Spleen (tissue), 11 donors: ENCODE measurements at regions not wholly inside any gene's neighbourhood (a gene's known extent, or its start where the extent isn't known, plus 50 kb on each side); places are given as distances from the start of the nearest gene placed in this dataset.
"Not testable (repeated sequence)": the region's sequence is repeated elsewhere in the genome, so short reads cannot be mapped to it uniquely, and the experiment has no call there.

ENCODE experiments used
- DNase-seq: peaks from one replicate; pipeline ENCODE4 v3.0.0-alpha.2; 2020
- H3K27ac ChIP-seq, 8 donors: fragments of 200-600 bp; sonication (generic) in 7 of 8; 1 replicate in 4 of 8; 2 replicates in 4 of 8; pipeline versions ENCODE4 v1.5.0 to v1.8.0; 2016 to 2021; ENCODE audit warnings: inconsistent platforms in 4 of 8, mild to moderate bottlenecking in 4 of 8, moderate library complexity in 1 of 8
- H3K27me3 ChIP-seq, 7 donors: fragments of 200-600 bp; sonication (generic) in 6 of 7; replicated peaks in 1 of 7; 1 replicate in 4 of 7; 2 replicates in 3 of 7; pipeline versions ENCODE4 v1.5.0 to v1.8.0; 2016 to 2021; ENCODE audit warnings: inconsistent platforms in 3 of 7, mild to moderate bottlenecking in 1 of 7
- H3K36me3 ChIP-seq, 6 donors: fragments of 200-600 bp; sonication (generic) in 5 of 6; 1 replicate in 4 of 6; 2 replicates in 2 of 6; pipeline versions ENCODE4 v1.5.0 to v1.8.0; 2016 to 2021; ENCODE audit warnings: inconsistent platforms in 2 of 6
- H3K4me1 ChIP-seq, 6 donors: fragments of 200-600 bp; sonication (generic) in 5 of 6; 1 replicate in 3 of 6; 2 replicates in 3 of 6; pipeline versions ENCODE4 v1.5.0 to v1.8.0; 2016 to 2021; ENCODE audit warnings: inconsistent platforms in 3 of 6
- H3K4me3 ChIP-seq, 8 donors: fragments of 200-600 bp; sonication (generic) in 7 of 8; 1 replicate in 4 of 8; 2 replicates in 4 of 8; pipeline versions ENCODE4 v1.5.0 to v1.8.0; 2016 to 2021; ENCODE audit warnings: inconsistent platforms in 4 of 8, mild to moderate bottlenecking in 4 of 8, moderate library complexity in 2 of 8
- H3K9me3 ChIP-seq, 8 donors: fragments of 200-600 bp; sonication (generic) in 7 of 8; 1 replicate in 4 of 8; 2 replicates in 4 of 8; pipeline versions ENCODE4 v1.5.0 to v1.8.0; 2016 to 2021; ENCODE audit warnings: inconsistent platforms in 4 of 8
- CTCF ChIP-seq, 11 experiments: fragments of 200-600 bp in 7 of 11; fragments of 450-650 bp in 4 of 11; sonication (generic) in 4 of 11; IDR thresholded peaks in 8 of 11; conservative IDR thresholded peaks in 3 of 11; 1 replicate in 7 of 11; 2 replicates in 4 of 11; pipeline versions ENCODE4 v1.4.0 to v1.8.0; 2016 to 2021; ENCODE audit warnings: antibody characterized with exemption in 11 of 11, inconsistent platforms in 4 of 11, mild to moderate bottlenecking in 1 of 11
- POLR2A ChIP-seq, 3 donors: fragments of 450-650 bp; IDR thresholded peaks; one replicate each; pipeline ENCODE4 v1.5.1; 2017; ENCODE audit warnings: antibody characterized with exemption in 3 of 3, mild to moderate bottlenecking in 1 of 3
- POLR2AphosphoS5 ChIP-seq, 3 donors: sonication (generic); formaldehyde crosslinking; IDR thresholded peaks; one replicate each; pipeline ENCODE4 v1.5.1; 2017; ENCODE audit warnings: antibody characterized with exemption in 3 of 3
- WGBS, 5 donors: extraction: QIAGEN DNeasy Blood & Tissue Kit in 3 of 5; methylation state at CpG; one replicate each; pipeline versions ENCODE4 v1.1.5 to v1.1.7; 2013 to 2018; 5-methylcytosine and 5-hydroxymethylcytosine counted together
- intact Hi-C: fragments of 100-400 bp; cut with DNase I; formaldehyde crosslinking; loops from one replicate; pipeline ENCODE4 v1.15.0; 2023; ENCODE audit warnings: low total_unique reads
- donor health status: healthy with polysubstance abuse.
- donor health status: DM: no; HTN: no; CAD: no; lungs with moderate emphysema.
- donor health status: DM: no; HTN: no; CAD: no.
- donor health status: Bipolar disorder and iron deficiency.
- donor health status: healthy.
- donor health status: DM: no; HTN: no; CAD: no.
- donor health status: DM: yes; HTN: yes; CAD: no.

GRCh38 chr4:3605491-3605890, 73.3 kb upstream of the LRPAP1 start:
- DNase-seq: no peak
- Histone ChIP-seq H3K4me3 (no peak overlapping the region), H3K9me3 (peaks cover 0 to 8% (median 2%) of the 10 kb centered on the region in 8 donors), H3K27ac (no peak overlapping the region), H3K27me3 (peaks cover 0 to 24% (median 0%) of the 10 kb centered on the region in 7 donors), H3K4me1 (no peaks in the 10 kb centered on the region), H3K36me3 (no peaks in the 10 kb centered on the region)
- intact Hi-C loops: no loop called here
- 81 to 90% (median 87%) methylated on average over 13 to 14 of the region's 14 CpGs for WGBS, 5 donors
- TF ChIP-seq POLR2A (IDR thresholded peaks at IDR 0.05) (no peak), POLR2AphosphoS5 (IDR thresholded peaks at IDR 0.05) (no peak), CTCF (IDR thresholded peaks at IDR 0.05 in 8 of 11, conservative IDR thresholded peaks at IDR 0.05 in 3 of 11) (no peak)

- not testable (repeated sequence) for H3K4me1 ChIP-seq
These were observed 70.8 kb upstream of the LRPAP1 start for GRCh38 chr4:3602886-3603645.

GRCh38 chr4:3601992-3602391, 69.8 kb upstream of the LRPAP1 start:
- no peak overlapping the region for H3K27ac ChIP-seq
- 83 to 92% (median 88%) methylated on average over 3 of the region's 3 CpGs for WGBS, 5 donors
- TF ChIP-seq POLR2A (IDR thresholded peaks at IDR 0.05) (no peak), POLR2AphosphoS5 (IDR thresholded peaks at IDR 0.05) (no peak), CTCF (IDR thresholded peaks at IDR 0.05 in 8 of 11, conservative IDR thresholded peaks at IDR 0.05 in 3 of 11) (no peak)
- H3K27me3 ChIP-seq: peaks cover 0 to 24% (median 0%) of the 10 kb centered on the region in 7 donors
- H3K4me1 ChIP-seq: no peaks in the 10 kb centered on the region
- no peaks in the 10 kb centered on the region for H3K36me3 ChIP-seq
- H3K4me3 ChIP-seq: no peak overlapping the region
- peaks cover 0 to 8% (median 2%) of the 10 kb centered on the region in 8 donors for H3K9me3 ChIP-seq
- DNase-seq: no peak
- intact Hi-C loops: no loop called here

More at GRCh38 chr4:3602886-3603645, 70.8 kb upstream of the LRPAP1 start:
- H3K9me3 ChIP-seq, H3K27ac ChIP-seq, H3K36me3 ChIP-seq, H3K4me3 ChIP-seq, intact Hi-C loops, DNase-seq: not testable (repeated sequence)
- 74 to 81% (median 78%) methylated on average over 11 of the region's 11 CpGs for WGBS, 5 donors
- peaks cover 0 to 24% (median 0%) of the 10 kb centered on the region in 7 donors for H3K27me3 ChIP-seq

- peaks cover 0 to 25% (median 0%) of the 10 kb centered on the region in 7 donors for H3K27me3 ChIP-seq
- H3K4me1 ChIP-seq, H3K4me3 ChIP-seq, intact Hi-C loops, H3K27ac ChIP-seq, H3K9me3 ChIP-seq, DNase-seq, H3K36me3 ChIP-seq: not testable (repeated sequence)
- 74 to 95% (median 91%) methylated on average over 5 to 12 of the region's 12 CpGs for WGBS, 5 donors
These were observed 69.0 kb upstream of the LRPAP1 start for GRCh38 chr4:3601108-3601690.

- peaks cover 0 to 29% (median 0%) of the 10 kb centered on the region in 7 donors for H3K27me3 ChIP-seq
- peaks cover 0 to 8% (median 2%) of the 10 kb centered on the region in 8 donors for H3K9me3 ChIP-seq
- intact Hi-C loops: no loop called here
- no peak for DNase-seq
- no peak overlapping the region for H3K27ac ChIP-seq
- no peak overlapping the region for H3K4me3 ChIP-seq
- TF ChIP-seq CTCF (IDR thresholded peaks at IDR 0.05 in 8 of 11, conservative IDR thresholded peaks at IDR 0.05 in 3 of 11) (no peak), POLR2A (IDR thresholded peaks at IDR 0.05) (no peak)
- H3K4me1 ChIP-seq: no peaks in the 10 kb centered on the region
- WGBS, 5 donors: 53 to 78% (median 70%) methylated on average over 7 to 9 of the region's 9 CpGs
- no peaks in the 10 kb centered on the region for H3K36me3 ChIP-seq
These were observed 67.7 kb upstream of the LRPAP1 start for GRCh38 chr4:3599951-3600350.
